Liver (tissue), 3 donors: ENCODE measurements at regions not wholly inside any gene's neighbourhood (a gene's known extent, or its start where the extent isn't known, plus 50 kb on each side); places are given as distances from the start of the nearest gene placed in this dataset.

ENCODE experiments used
- EGR1 ChIP-seq, 2 donors: IDR thresholded peaks; 2 replicates each; pipeline ENCODE4 v1.6.1; 2016 to 2018; ENCODE audit warnings: antibody characterized with exemption in 2 of 2, low read depth in 2 of 2
- JUND ChIP-seq, 2 donors: IDR thresholded peaks; 2 replicates each; pipeline ENCODE4 v1.6.1; 2016; ENCODE audit warnings: antibody characterized with exemption in 2 of 2
- RAD21 ChIP-seq, 2 donors: IDR thresholded peaks; 2 replicates each; pipeline ENCODE4 v1.6.1; 2016; ENCODE audit warnings: antibody characterized with exemption in 2 of 2, mild to moderate bottlenecking in 2 of 2
- SP1 ChIP-seq: IDR thresholded peaks from 2 replicates; pipeline ENCODE4 v1.6.1; 2018; ENCODE audit warnings: antibody characterized with exemption, mild to moderate bottlenecking
- TAF1 ChIP-seq: conservative IDR thresholded peaks from 2 replicates; pipeline ENCODE4 v1.6.1; 2016; ENCODE audit warnings: antibody characterized with exemption, mild to moderate bottlenecking
- YY1 ChIP-seq: IDR thresholded peaks from 2 replicates; pipeline ENCODE4 v1.6.1; 2016; ENCODE audit warnings: antibody characterized with exemption, mild to moderate bottlenecking
- TF ChIP-seq, protein P1 (sequence below): fragments of 150-350 bp; IDR thresholded peaks from 2 replicates; pipeline ENCODE4 v1.5.1; 2017; ENCODE audit warnings: improper control_type of control experiment, low read depth, low read length; ENCODE audit not compliant: missing input control
- TF ChIP-seq, protein P2 (sequence below): IDR thresholded peaks from 2 replicates; pipeline ENCODE4 v1.6.1; 2016; ENCODE audit warnings: antibody characterized with exemption, mild to moderate bottlenecking
- TF ChIP-seq, protein P3 (sequence below): IDR thresholded peaks from 2 replicates; pipeline ENCODE4 v1.6.1; 2016; ENCODE audit warnings: antibody characterized with exemption
- TF ChIP-seq, protein P4 (sequence below): IDR thresholded peaks from 2 replicates; pipeline ENCODE4 v1.6.1; 2016; ENCODE audit warnings: antibody characterized with exemption
- TF ChIP-seq, protein P5 (sequence below): IDR thresholded peaks from 2 replicates; pipeline ENCODE4 v1.6.1; 2016; ENCODE audit warnings: antibody characterized with exemption
- donor health status: healthy.
- donor health status: healthy.

DNA sequence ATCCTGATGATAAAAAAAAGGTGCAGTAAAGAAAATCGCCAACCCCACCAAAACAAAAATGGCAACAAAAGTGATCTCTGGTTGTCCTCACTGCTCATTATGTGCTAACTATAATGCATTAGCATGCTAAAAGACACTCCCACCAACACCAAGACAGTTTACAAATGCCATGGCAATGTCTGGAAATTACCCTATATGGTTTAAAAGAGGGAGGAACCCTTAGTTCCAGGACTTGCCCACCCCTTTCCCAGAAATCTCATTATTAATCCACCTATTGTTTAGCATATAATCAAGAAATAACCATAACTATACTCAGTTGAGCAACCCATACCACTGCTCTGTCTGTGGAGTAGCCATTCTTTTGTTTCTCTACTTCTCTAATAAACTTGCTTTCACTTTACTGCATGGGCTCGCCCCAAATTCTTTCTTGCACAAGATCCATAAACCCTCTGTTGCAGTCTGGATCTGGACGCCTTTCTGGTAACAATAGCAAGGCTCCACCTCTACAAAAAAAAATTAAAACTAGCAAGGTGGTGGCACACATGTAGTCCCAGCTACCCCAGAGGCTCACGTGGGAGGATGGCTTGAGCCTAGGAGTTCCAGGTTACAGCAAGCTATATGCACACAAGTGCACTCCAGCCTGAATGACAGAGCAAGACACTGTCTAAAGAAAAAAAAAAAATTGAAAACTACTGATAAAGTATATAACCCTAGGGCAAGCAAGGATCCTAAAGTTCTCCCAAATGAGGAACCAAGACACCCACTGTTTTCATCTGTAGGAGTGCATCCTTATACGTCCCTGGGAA lies 278.8 kb upstream of the JARID2 start:
- TF ChIP-seq, protein P1, sequence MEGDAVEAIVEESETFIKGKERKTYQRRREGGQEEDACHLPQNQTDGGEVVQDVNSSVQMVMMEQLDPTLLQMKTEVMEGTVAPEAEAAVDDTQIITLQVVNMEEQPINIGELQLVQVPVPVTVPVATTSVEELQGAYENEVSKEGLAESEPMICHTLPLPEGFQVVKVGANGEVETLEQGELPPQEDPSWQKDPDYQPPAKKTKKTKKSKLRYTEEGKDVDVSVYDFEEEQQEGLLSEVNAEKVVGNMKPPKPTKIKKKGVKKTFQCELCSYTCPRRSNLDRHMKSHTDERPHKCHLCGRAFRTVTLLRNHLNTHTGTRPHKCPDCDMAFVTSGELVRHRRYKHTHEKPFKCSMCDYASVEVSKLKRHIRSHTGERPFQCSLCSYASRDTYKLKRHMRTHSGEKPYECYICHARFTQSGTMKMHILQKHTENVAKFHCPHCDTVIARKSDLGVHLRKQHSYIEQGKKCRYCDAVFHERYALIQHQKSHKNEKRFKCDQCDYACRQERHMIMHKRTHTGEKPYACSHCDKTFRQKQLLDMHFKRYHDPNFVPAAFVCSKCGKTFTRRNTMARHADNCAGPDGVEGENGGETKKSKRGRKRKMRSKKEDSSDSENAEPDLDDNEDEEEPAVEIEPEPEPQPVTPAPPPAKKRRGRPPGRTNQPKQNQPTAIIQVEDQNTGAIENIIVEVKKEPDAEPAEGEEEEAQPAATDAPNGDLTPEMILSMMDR = no peak
- TF ChIP-seq, protein P2, sequence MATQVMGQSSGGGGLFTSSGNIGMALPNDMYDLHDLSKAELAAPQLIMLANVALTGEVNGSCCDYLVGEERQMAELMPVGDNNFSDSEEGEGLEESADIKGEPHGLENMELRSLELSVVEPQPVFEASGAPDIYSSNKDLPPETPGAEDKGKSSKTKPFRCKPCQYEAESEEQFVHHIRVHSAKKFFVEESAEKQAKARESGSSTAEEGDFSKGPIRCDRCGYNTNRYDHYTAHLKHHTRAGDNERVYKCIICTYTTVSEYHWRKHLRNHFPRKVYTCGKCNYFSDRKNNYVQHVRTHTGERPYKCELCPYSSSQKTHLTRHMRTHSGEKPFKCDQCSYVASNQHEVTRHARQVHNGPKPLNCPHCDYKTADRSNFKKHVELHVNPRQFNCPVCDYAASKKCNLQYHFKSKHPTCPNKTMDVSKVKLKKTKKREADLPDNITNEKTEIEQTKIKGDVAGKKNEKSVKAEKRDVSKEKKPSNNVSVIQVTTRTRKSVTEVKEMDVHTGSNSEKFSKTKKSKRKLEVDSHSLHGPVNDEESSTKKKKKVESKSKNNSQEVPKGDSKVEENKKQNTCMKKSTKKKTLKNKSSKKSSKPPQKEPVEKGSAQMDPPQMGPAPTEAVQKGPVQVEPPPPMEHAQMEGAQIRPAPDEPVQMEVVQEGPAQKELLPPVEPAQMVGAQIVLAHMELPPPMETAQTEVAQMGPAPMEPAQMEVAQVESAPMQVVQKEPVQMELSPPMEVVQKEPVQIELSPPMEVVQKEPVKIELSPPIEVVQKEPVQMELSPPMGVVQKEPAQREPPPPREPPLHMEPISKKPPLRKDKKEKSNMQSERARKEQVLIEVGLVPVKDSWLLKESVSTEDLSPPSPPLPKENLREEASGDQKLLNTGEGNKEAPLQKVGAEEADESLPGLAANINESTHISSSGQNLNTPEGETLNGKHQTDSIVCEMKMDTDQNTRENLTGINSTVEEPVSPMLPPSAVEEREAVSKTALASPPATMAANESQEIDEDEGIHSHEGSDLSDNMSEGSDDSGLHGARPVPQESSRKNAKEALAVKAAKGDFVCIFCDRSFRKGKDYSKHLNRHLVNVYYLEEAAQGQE = no peak
- TF ChIP-seq RAD21 (IDR thresholded peaks at IDR 0.05) (no peak), YY1 (no peak), TAF1 (no peak), EGR1 (IDR thresholded peaks at IDR 0.05; ENCODE audit: low read depth in 2 of 2) (no peak), SP1 (no peak), JUND (IDR thresholded peaks at IDR 0.05) (no peak)
- TF ChIP-seq, protein P3, sequence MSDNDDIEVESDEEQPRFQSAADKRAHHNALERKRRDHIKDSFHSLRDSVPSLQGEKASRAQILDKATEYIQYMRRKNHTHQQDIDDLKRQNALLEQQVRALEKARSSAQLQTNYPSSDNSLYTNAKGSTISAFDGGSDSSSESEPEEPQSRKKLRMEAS = no peak
- TF ChIP-seq, protein P4, sequence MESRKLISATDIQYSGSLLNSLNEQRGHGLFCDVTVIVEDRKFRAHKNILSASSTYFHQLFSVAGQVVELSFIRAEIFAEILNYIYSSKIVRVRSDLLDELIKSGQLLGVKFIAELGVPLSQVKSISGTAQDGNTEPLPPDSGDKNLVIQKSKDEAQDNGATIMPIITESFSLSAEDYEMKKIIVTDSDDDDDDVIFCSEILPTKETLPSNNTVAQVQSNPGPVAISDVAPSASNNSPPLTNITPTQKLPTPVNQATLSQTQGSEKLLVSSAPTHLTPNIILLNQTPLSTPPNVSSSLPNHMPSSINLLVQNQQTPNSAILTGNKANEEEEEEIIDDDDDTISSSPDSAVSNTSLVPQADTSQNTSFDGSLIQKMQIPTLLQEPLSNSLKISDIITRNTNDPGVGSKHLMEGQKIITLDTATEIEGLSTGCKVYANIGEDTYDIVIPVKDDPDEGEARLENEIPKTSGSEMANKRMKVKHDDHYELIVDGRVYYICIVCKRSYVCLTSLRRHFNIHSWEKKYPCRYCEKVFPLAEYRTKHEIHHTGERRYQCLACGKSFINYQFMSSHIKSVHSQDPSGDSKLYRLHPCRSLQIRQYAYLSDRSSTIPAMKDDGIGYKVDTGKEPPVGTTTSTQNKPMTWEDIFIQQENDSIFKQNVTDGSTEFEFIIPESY = no peak
- TF ChIP-seq, protein P5, sequence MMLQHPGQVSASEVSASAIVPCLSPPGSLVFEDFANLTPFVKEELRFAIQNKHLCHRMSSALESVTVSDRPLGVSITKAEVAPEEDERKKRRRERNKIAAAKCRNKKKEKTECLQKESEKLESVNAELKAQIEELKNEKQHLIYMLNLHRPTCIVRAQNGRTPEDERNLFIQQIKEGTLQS = no peak
